ENCODE measurements at regions not wholly inside any gene's neighbourhood (a gene's known extent, or its start where the extent isn't known, plus 50 kb on each side); places are given as distances from the start of the nearest gene placed in this dataset.

GRCh38 chr7:88429382-88429781 is 122.7 kb upstream of the STEAP4 start:
- H3K36me3 ChIP-seq (ENCODE audit: control insufficient read depth, insufficient read depth, low read length) = no peaks in the 10 kb centered on the region
- Mint-ChIP-seq H3K36me3 (no peaks in the 10 kb centered on the region), H3K27me3 (no peaks in the 10 kb centered on the region), H3K4me1 (no peaks in the 10 kb centered on the region), H3K4me3 (no peak overlapping the region), H3K27ac (no peak overlapping the region), H3K9me3 (peaks cover 0 to 3% (median 2%) of the 10 kb centered on the region in 7 donors)
- no peak overlapping the region for H3K27ac ChIP-seq (ENCODE audit: insufficient read depth, low read length, poor library complexity, severe bottlenecking)
- no peak overlapping the region for H3K4me3 ChIP-seq (ENCODE audit: low read depth, low read length)
- H3K9me3 ChIP-seq (ENCODE audit: control insufficient read depth in 2 of 2, low read length in 2 of 2) = no peaks in the 10 kb centered on the region
- ATAC-seq (ENCODE audit: low read depth in 2 of 2) (no peak), DNase-seq (no peak)
- H3K27me3 ChIP-seq (ENCODE audit: control insufficient read depth, insufficient read depth, low read length) = no peaks in the 10 kb centered on the region
- no peaks in the 10 kb centered on the region for H3K4me1 ChIP-seq (ENCODE audit: control insufficient read depth, insufficient read depth, low read length, poor library complexity, severe bottlenecking)

- Mint-ChIP-seq H3K27me3 (no peaks in the 10 kb centered on the region), H3K4me3 (no peak overlapping the region), H3K4me1 (no peaks in the 10 kb centered on the region), H3K27ac (no peak overlapping the region), H3K36me3 (no peaks in the 10 kb centered on the region), H3K9me3 (peaks cover 0 to 4% (median 0%) of the 10 kb centered on the region in 7 donors)
- ATAC-seq (ENCODE audit: low read depth in 2 of 2) = no peak
- no peak overlapping the region for H3K27ac ChIP-seq (ENCODE audit: insufficient read depth, low read length, poor library complexity, severe bottlenecking)
- no peaks in the 10 kb centered on the region for H3K9me3 ChIP-seq (ENCODE audit: control insufficient read depth in 2 of 2, low read length in 2 of 2)
- no peaks in the 10 kb centered on the region for H3K27me3 ChIP-seq (ENCODE audit: control insufficient read depth, insufficient read depth, low read length)
- no peaks in the 10 kb centered on the region for H3K4me1 ChIP-seq (ENCODE audit: control insufficient read depth, insufficient read depth, low read length, poor library complexity, severe bottlenecking)
- no peaks in the 10 kb centered on the region for H3K36me3 ChIP-seq (ENCODE audit: control insufficient read depth, insufficient read depth, low read length)
- no peak for DNase-seq
- no peak overlapping the region for H3K4me3 ChIP-seq (ENCODE audit: low read depth, low read length)
Observed at GRCh38 chr7:88402529-88402928, 95.8 kb upstream of the STEAP4 start.

DNA sequence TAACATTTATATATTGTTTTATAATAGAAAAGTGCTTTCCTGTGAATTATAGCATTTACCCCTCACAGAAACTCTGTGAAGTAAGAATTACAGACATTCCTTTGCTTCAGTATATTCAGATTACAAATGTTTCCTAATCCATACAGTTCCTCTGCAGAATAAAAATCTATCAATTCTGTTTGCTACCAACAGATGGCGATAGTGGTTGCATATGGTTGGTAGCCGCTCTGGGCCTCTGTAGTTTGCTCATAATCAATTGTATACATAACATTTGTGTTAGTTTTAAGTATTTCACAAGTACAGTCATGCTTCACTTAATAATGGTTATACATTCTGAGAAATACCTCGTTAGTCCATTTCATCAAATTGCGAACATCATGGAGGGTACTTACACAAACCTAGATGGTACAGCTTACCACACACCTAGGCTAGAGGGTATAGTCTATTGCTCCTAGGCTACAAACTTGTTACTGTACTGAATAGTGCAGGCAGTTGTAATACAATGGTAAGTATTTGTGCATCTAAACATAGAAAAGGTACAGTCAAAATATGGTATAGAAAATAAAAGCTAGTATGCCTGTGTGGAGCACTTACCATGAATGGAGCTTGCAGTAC is 94.4 kb upstream of the STEAP4 start:
- Histone ChIP-seq H3K4me1 (ENCODE audit: control insufficient read depth, insufficient read depth, low read length, poor library complexity, severe bottlenecking) (no peaks in the 10 kb centered on the region), H3K36me3 (ENCODE audit: control insufficient read depth, insufficient read depth, low read length) (no peaks in the 10 kb centered on the region), H3K27ac (ENCODE audit: insufficient read depth, low read length, poor library complexity, severe bottlenecking) (no peak overlapping the region), H3K9me3 (ENCODE audit: control insufficient read depth in 2 of 2, low read length in 2 of 2) (no peaks in the 10 kb centered on the region), H3K4me3 (ENCODE audit: low read depth, low read length) (no peak overlapping the region), H3K27me3 (ENCODE audit: control insufficient read depth, insufficient read depth, low read length) (no peaks in the 10 kb centered on the region)
- Mint-ChIP-seq H3K4me3 (no peak overlapping the region), H3K4me1 (no peaks in the 10 kb centered on the region), H3K27ac (no peak overlapping the region), H3K36me3 (no peaks in the 10 kb centered on the region), H3K27me3 (no peaks in the 10 kb centered on the region), H3K9me3 (peaks cover 0 to 4% (median 0%) of the 10 kb centered on the region in 7 donors)
- DNase-seq = peak in 1 of 3 donors; percentile 16
- no peak for ATAC-seq (ENCODE audit: low read depth in 2 of 2)

DNA sequence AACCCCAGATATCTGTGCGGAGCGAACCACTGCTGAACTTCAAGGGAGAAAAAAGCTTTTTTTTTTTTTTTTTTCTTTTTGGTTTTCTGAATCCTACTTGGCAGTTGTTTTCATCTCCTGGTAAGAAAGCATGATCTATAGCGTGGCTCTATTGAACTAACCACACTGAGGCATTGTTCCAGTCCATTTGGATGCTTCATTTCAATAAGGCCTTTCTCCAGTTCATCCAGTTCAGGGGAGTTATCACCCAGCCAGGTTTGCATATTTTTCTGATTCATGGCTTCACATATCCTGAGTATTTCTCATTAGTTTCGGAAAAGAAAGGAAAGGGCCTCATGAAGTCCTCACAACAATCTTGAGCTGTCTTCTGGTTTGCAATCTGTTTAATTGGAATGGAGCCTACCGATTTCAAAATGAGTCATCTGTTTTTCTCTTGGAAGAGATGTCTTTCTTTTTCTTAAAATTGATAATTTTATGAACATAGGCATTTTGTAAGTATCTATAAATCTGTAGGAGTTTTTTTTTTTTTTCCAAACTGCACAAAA is 93.1 kb upstream of the STEAP4 start:
- Mint-ChIP-seq H3K36me3 (no peaks in the 10 kb centered on the region), H3K27ac (no peak overlapping the region), H3K9me3 (peaks cover 0 to 2% (median 0%) of the 10 kb centered on the region in 7 donors), H3K4me3 (no peak overlapping the region), H3K27me3 (no peaks in the 10 kb centered on the region), H3K4me1 (no peaks in the 10 kb centered on the region)
- H3K36me3 ChIP-seq (ENCODE audit: control insufficient read depth, insufficient read depth, low read length) = no peaks in the 10 kb centered on the region
- H3K4me1 ChIP-seq (ENCODE audit: control insufficient read depth, insufficient read depth, low read length, poor library complexity, severe bottlenecking) = no peaks in the 10 kb centered on the region
- no peak overlapping the region for H3K4me3 ChIP-seq (ENCODE audit: low read depth, low read length)
- H3K9me3 ChIP-seq (ENCODE audit: control insufficient read depth in 2 of 2, low read length in 2 of 2) = no peaks in the 10 kb centered on the region
- DNase-seq = no peak
- no peak for ATAC-seq (ENCODE audit: low read depth in 2 of 2)
- no peak overlapping the region for H3K27ac ChIP-seq (ENCODE audit: insufficient read depth, low read length, poor library complexity, severe bottlenecking)
- no peaks in the 10 kb centered on the region for H3K27me3 ChIP-seq (ENCODE audit: control insufficient read depth, insufficient read depth, low read length)

GRCh38 chr7:88399036-88399435 is 92.3 kb upstream of the STEAP4 start:
- H3K27me3 Mint-ChIP-seq = no peaks in the 10 kb centered on the region
- H3K27ac Mint-ChIP-seq = no peak overlapping the region
- Histone ChIP-seq H3K4me3 (ENCODE audit: low read depth, low read length) (no peak overlapping the region), H3K27ac (ENCODE audit: insufficient read depth, low read length, poor library complexity, severe bottlenecking) (no peak overlapping the region), H3K36me3 (ENCODE audit: control insufficient read depth, insufficient read depth, low read length) (no peaks in the 10 kb centered on the region), H3K27me3 (ENCODE audit: control insufficient read depth, insufficient read depth, low read length) (no peaks in the 10 kb centered on the region), H3K9me3 (ENCODE audit: control insufficient read depth in 2 of 2, low read length in 2 of 2) (no peaks in the 10 kb centered on the region), H3K4me1 (ENCODE audit: control insufficient read depth, insufficient read depth, low read length, poor library complexity, severe bottlenecking) (no peaks in the 10 kb centered on the region)
- ATAC-seq (ENCODE audit: low read depth in 2 of 2) (no peak), DNase-seq (no peak)
- no peaks in the 10 kb centered on the region for H3K4me1 Mint-ChIP-seq
- H3K9me3 Mint-ChIP-seq = peaks cover 0 to 2% (median 0%) of the 10 kb centered on the region in 7 donors
- no peak overlapping the region for H3K4me3 Mint-ChIP-seq
- H3K36me3 Mint-ChIP-seq = no peaks in the 10 kb centered on the region

DNA sequence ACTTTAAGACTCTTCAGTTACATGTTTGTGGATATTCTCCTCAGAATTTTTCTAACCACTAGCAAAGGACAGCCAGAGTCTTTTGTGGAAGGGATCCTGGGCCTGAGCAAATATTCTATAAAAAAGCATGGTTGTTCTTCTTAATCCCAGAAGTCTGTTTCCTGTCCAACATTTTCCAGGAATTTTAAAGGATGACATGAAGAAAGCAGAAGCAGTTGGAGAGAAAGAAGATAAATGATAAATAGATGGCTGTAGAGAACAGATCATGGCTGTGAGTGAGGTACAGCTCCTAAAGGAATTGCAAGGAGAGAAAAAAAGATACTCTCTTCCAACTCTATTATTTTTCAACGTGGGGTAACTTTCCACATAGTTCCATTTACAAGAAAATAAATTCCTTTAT is 91.8 kb upstream of the STEAP4 start:
- H3K9me3 ChIP-seq (ENCODE audit: control insufficient read depth in 2 of 2, low read length in 2 of 2) = no peaks in the 10 kb centered on the region
- no peaks in the 10 kb centered on the region for H3K4me1 ChIP-seq (ENCODE audit: control insufficient read depth, insufficient read depth, low read length, poor library complexity, severe bottlenecking)
- Mint-ChIP-seq H3K4me3 (no peak overlapping the region), H3K9me3 (peaks cover 0 to 2% (median 0%) of the 10 kb centered on the region in 7 donors), H3K27ac (no peak overlapping the region), H3K36me3 (no peaks in the 10 kb centered on the region), H3K4me1 (no peaks in the 10 kb centered on the region), H3K27me3 (no peaks in the 10 kb centered on the region)
- H3K27ac ChIP-seq (ENCODE audit: insufficient read depth, low read length, poor library complexity, severe bottlenecking) = no peak overlapping the region
- no peaks in the 10 kb centered on the region for H3K36me3 ChIP-seq (ENCODE audit: control insufficient read depth, insufficient read depth, low read length)
- no peak overlapping the region for H3K4me3 ChIP-seq (ENCODE audit: low read depth, low read length)
- no peak for ATAC-seq (ENCODE audit: low read depth in 2 of 2)
- no peaks in the 10 kb centered on the region for H3K27me3 ChIP-seq (ENCODE audit: control insufficient read depth, insufficient read depth, low read length)
- no peak for DNase-seq

DNA sequence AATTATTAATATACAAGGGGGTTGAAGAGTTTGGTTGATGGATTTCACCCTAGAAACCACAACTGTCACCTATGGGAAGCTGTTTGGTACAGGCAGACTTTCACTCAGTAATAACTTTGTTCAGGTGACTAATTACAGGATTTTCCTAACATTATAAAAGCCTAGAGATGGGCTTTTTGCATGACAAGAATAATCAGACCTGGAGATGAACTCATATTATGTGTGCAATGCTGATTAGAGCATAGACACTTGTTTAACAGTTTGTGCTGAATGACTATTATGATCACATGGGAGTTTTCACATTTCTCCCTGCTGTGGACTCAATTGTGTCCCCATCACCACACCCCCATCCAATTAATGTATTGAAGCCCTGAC is 90.2 kb upstream of the STEAP4 start:
- Mint-ChIP-seq H3K4me3 (no peak overlapping the region), H3K36me3 (no peaks in the 10 kb centered on the region), H3K9me3 (peaks cover 0 to 2% (median 0%) of the 10 kb centered on the region in 7 donors), H3K27ac (no peak overlapping the region), H3K4me1 (no peaks in the 10 kb centered on the region), H3K27me3 (peaks cover 4% of the 10 kb centered on the region)
- no peak overlapping the region for H3K27ac ChIP-seq (ENCODE audit: insufficient read depth, low read length, poor library complexity, severe bottlenecking)
- no peak overlapping the region for H3K4me3 ChIP-seq (ENCODE audit: low read depth, low read length)
- no peaks in the 10 kb centered on the region for H3K9me3 ChIP-seq (ENCODE audit: control insufficient read depth in 2 of 2, low read length in 2 of 2)
- H3K36me3 ChIP-seq (ENCODE audit: control insufficient read depth, insufficient read depth, low read length) = no peaks in the 10 kb centered on the region
- H3K4me1 ChIP-seq (ENCODE audit: control insufficient read depth, insufficient read depth, low read length, poor library complexity, severe bottlenecking) = no peaks in the 10 kb centered on the region
- ATAC-seq (ENCODE audit: low read depth in 2 of 2) (no peak), DNase-seq (no peak)
- no peaks in the 10 kb centered on the region for H3K27me3 ChIP-seq (ENCODE audit: control insufficient read depth, insufficient read depth, low read length)

DNA sequence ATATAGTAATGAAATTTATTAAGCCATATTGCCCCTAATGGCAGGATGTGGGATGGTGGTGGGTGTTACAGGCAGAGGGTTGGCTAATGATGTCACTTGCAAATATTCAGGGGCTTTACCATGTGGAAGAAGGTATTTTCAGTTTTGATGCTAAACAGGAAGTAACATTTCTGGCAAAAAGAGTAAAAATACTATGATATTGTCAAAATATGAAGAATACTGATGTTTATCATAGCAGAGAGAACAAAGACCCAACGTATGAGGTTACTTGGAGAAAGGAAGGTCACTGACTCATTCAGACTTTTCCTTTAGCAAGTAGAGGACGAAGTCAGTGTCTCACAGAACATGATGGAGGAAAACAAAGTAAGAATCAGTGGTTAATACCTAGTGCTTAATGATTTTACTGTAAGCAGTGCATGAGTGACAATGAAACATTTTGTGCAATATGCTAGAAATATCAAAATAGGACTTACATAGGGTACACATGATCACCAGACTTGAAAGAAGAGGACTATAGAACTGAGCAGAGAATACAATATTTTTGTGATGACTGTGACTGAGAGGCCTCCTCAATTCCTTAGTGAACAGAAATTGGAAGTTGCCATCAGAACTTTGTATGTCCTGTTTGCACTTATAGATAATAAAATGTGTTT is 89.7 kb upstream of the STEAP4 start:
- Mint-ChIP-seq H3K4me1 (no peaks in the 10 kb centered on the region), H3K4me3 (no peak overlapping the region), H3K36me3 (no peaks in the 10 kb centered on the region), H3K9me3 (peaks cover 0 to 2% (median 0%) of the 10 kb centered on the region in 7 donors), H3K27me3 (peaks cover 4% of the 10 kb centered on the region), H3K27ac (no peak overlapping the region)
- no peaks in the 10 kb centered on the region for H3K4me1 ChIP-seq (ENCODE audit: control insufficient read depth, insufficient read depth, low read length, poor library complexity, severe bottlenecking)
- ATAC-seq (ENCODE audit: low read depth in 2 of 2) = no peak
- H3K4me3 ChIP-seq (ENCODE audit: low read depth, low read length) = no peak overlapping the region
- no peak for DNase-seq
- no peaks in the 10 kb centered on the region for H3K36me3 ChIP-seq (ENCODE audit: control insufficient read depth, insufficient read depth, low read length)
- no peak overlapping the region for H3K27ac ChIP-seq (ENCODE audit: insufficient read depth, low read length, poor library complexity, severe bottlenecking)
- no peaks in the 10 kb centered on the region for H3K27me3 ChIP-seq (ENCODE audit: control insufficient read depth, insufficient read depth, low read length)
- no peaks in the 10 kb centered on the region for H3K9me3 ChIP-seq (ENCODE audit: control insufficient read depth in 2 of 2, low read length in 2 of 2)
